Fibroblast of villous mesenchyme (primary cell): ENCODE measurements at regions not wholly inside any gene's neighbourhood (a gene's known extent, or its start where the extent isn't known, plus 50 kb on each side); places are given as distances from the start of the nearest gene placed in this dataset.
A peak's percentile ranks its signal among the peaks of the same experiment; 100 is the strongest.

Experiments
- DNase-seq: peaks from one replicate; pipeline ENCODE4 v3.0.0-alpha.2; 2010; ENCODE audit warnings: low read depth
- H3K4me3 ChIP-seq: 2 replicates; pipeline ENCODE4 v1.5.1; 2011; ENCODE audit warnings: low read depth, mild to moderate bottlenecking, low read length
- TF ChIP-seq, protein P1 (sequence below): IDR thresholded peaks from 2 replicates; pipeline ENCODE4 v1.5.1; 2012; ENCODE audit warnings: low read depth, mild to moderate bottlenecking, low read length; ENCODE audit not compliant: insufficient read depth

DNA sequence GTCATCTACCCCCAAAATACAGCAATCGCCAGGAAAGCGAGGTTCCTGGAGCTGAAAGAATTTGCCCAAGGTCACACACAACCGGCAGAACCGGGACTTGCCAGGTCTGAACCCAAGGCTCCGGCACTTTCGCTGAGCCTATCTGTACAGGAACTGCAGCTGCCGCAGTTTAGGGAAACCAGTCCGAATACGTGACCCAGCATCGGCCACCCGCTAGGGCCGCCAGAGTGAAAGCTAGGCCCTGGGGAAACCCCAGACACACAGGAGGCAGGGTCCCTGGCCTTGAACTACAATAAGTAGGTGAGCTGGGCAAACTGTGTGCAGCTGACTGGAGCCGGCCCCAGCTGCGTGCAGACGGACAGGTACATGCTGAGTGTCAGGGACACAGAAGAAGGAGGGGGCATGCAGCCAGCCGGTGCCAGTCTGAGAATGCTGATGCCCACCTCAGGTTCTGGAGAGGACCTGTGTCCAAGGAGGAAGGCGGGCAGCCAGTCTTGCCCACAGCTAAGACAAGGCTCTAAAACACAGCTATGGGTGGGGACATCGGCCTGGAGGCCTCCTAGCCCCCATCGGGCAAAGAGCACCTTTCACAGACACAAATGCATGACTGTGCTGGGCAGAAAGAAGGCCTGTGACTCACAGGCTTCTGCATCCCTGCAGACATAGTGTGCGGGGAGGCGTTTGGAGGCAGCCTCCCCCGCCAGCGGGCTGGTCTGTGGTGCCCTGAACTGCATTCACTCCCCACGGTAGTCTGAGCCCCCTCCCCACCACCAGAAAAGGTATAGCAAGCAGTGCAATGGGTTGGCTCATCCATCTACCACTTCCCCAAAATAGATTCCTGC, 107.4 kb upstream of the ID2 start:
- DNase-seq = no peak
- TF ChIP-seq, protein P1, sequence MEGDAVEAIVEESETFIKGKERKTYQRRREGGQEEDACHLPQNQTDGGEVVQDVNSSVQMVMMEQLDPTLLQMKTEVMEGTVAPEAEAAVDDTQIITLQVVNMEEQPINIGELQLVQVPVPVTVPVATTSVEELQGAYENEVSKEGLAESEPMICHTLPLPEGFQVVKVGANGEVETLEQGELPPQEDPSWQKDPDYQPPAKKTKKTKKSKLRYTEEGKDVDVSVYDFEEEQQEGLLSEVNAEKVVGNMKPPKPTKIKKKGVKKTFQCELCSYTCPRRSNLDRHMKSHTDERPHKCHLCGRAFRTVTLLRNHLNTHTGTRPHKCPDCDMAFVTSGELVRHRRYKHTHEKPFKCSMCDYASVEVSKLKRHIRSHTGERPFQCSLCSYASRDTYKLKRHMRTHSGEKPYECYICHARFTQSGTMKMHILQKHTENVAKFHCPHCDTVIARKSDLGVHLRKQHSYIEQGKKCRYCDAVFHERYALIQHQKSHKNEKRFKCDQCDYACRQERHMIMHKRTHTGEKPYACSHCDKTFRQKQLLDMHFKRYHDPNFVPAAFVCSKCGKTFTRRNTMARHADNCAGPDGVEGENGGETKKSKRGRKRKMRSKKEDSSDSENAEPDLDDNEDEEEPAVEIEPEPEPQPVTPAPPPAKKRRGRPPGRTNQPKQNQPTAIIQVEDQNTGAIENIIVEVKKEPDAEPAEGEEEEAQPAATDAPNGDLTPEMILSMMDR = no peak
- no peak overlapping the region for H3K4me3 ChIP-seq

DNA sequence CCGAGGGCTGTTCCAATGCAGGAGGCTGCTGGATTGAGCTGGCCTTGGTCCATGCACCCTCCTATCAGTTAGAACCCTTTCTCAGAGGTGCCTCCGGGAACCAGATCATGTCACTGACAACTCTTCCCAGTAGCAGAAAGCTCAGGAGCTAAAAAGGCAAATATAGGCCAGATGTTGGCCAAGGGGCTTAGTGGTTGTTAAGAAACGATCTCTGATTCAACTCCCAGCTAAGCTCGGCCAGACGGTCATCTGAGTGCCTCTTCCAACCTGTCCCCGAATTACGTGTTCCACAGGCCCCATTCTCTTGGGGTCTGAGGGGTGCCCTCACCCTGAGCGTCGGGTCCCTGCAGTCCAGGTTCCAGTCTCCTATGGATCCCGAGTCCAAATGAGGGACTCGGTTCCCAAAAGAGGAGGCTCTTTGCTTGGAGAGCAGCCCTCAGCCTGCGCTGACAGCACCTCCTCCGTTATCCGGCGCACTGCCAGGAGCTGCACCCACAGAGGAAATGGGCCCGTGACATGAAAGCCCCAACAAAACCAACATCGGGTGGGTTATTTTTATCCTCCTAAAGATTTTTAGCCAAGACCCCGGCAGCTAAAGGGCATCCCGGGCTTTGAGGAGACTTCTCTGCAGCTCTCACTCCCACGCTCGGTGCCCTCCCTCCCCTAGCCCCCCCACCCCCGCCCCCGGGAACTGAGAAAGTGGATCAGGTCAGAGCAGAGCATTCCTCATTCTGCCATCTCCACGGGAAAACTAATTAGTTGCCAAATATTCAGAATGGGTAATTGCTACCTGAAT, 106.6 kb upstream of the ID2 start:
- peak; percentile 19 for DNase-seq
- H3K4me3 ChIP-seq = no peak overlapping the region
- TF ChIP-seq, protein P1 = no peak

DNA sequence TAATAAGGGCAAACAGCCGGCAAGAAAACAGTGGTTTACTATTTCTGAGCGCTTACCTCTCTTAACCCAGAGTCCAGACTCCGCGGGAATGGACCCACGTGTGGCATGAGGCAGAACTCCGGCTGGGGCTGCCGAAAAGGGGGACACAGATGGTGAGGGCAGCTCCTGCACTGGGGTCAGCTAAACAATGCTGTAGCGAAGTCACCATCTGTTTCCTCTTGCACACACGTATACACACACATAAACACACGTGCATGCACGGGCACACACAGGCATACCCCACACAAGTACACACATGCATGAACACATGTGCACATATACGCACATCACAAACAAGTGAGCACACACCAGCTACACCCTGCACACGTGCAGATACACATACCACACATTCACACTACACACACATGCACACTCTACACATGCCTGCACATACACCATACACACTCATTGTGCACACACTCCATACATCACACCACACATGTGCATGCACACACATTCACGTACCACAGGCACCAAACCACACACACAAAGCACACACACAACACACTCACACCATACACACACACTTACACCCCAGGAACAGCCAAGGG, 105.9 kb upstream of the ID2 start:
- TF ChIP-seq, protein P1 = no peak

DNA sequence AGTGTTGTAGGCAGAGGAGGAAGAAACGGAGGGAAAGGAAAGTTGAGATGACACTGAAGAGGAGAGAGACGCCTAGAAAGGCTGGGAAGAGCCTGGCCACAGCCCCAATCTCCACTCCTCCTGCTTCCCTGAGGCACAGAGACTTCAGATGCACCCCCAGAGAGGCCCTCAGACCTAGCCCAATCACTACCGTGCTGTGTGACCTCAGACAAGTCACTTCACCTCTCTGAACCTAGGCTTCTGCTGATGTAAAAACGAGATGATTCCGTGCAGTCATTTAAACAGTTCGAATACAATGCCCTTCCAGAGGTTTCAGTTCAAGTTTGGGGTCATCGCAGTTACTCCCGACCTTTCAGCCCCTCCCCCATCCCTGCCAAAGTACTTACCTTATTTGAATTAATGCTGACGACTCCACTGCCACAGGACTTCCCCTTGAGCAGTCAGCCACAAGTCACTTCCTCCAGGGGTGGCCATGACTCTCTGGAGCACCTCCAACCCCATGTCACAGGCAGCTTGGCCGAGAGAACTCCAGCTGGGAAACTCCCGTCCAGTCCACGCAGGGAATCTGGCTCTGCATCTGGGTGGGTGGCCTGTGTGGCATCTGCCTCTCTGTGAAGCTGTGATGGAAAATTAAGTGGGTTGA, 105.2 kb upstream of the ID2 start:
- TF ChIP-seq, protein P1 = no peak
- DNase-seq = no peak
- no peak overlapping the region for H3K4me3 ChIP-seq

More for the DNA sequence above, 105.9 kb upstream of the ID2 start:
- H3K4me3 ChIP-seq = no peak overlapping the region
- no peak for DNase-seq

DNA sequence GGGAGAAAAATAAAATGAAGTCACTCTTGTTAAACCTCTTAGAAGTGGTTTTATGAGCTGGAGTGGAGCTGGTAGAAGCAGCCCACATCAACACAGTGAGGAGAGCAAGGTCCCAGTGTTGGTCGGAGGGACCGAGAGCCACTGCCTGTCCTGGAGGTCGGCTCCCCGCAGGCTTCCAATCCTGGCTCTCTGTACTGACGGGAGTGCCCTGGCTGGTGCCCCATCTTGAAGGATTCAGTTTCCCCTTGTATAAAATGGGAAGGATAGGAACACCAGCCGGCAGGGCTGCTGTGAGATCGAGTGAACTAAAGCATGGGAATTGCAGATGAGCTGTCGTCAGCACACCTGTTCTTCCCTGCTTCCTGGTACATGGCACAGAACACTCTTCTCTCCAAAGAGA, 104.3 kb upstream of the ID2 start:
- TF ChIP-seq, protein P1 = no peak
- H3K4me3 ChIP-seq = no peak overlapping the region
- no peak for DNase-seq
